Epidermal melanocyte (primary cell): ENCODE measurements at regions not wholly inside any gene's neighbourhood (a gene's known extent, or its start where the extent isn't known, plus 50 kb on each side); places are given as distances from the start of the nearest gene placed in this dataset.
A peak's percentile ranks its signal among the peaks of the same experiment; 100 is the strongest.
"Not testable (repeated sequence)": the region's sequence is repeated elsewhere in the genome, so short reads cannot be mapped to it uniquely, and the experiment has no call there.

Experiments
- DNase-seq: peaks from one replicate; pipeline ENCODE4 v3.0.0; 2011; ENCODE audit warnings: low spot score; ENCODE audit not compliant: insufficient read length

- DNase-seq = not testable (repeated sequence)
These were observed 56.6 kb upstream of the ASNS start for GRCh38 chr7:97928844-97929243.

- DNase-seq = peak; percentile 28
These were observed 55.9 kb upstream of the ASNS start for GRCh38 chr7:97927790-97928748.
